ENCODE measurements at regions not wholly inside any gene's neighbourhood (a gene's known extent, or its start where the extent isn't known, plus 50 kb on each side); places are given as distances from the start of the nearest gene placed in this dataset.

- TF ChIP-seq EZH2 (IDR thresholded peaks at IDR 0.05; ENCODE audit: insufficient read depth, poor library complexity, severe bottlenecking) (no peak), EZH2phosphoT487 (IDR thresholded peaks at IDR 0.05; ENCODE audit: insufficient read depth, low read depth) (no peak)
These were observed 677.5 kb upstream of the FSHR start for GRCh38 chr2:49831698-49832367.
